ENCODE measurements at regions not wholly inside any gene's neighbourhood (a gene's known extent, or its start where the extent isn't known, plus 50 kb on each side); places are given as distances from the start of the nearest gene placed in this dataset.

GRCh38 chr4:148618856-148619255 lies 176.6 kb upstream of the NR3C2 start:
- no peak for TF ChIP-seq CTCF (IDR thresholded peaks at IDR 0.05; ENCODE audit: insufficient read depth, low read length, poor library complexity, severe bottlenecking)
- no peak for TF ChIP-seq EZH2phosphoT487 (conservative IDR thresholded peaks at IDR 0.05; ENCODE audit: low read length)
